ENCODE measurements at regions not wholly inside any gene's neighbourhood (a gene's known extent, or its start where the extent isn't known, plus 50 kb on each side); places are given as distances from the start of the nearest gene placed in this dataset.

DNA sequence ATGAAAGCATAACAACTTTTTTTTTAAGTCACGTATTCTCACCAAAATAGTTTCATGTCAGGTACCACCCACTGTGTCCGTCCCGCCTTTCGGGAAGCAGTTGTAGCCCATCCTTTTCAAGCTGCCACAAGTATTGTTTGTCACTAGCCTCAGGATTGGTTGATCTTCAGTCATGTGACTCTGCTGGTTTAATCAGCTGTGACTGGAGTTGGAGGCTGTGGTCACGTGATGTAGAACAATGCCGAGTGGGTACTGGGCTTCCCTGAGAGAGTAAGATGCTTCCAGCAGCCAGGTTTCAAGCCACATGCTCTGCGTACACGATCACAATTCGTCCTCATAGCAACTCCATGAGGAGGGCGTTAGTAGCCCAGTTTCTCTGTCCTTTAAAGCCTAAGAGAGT, 83.0 kb upstream of the WSCD2 start:
- TF ChIP-seq, protein P1, sequence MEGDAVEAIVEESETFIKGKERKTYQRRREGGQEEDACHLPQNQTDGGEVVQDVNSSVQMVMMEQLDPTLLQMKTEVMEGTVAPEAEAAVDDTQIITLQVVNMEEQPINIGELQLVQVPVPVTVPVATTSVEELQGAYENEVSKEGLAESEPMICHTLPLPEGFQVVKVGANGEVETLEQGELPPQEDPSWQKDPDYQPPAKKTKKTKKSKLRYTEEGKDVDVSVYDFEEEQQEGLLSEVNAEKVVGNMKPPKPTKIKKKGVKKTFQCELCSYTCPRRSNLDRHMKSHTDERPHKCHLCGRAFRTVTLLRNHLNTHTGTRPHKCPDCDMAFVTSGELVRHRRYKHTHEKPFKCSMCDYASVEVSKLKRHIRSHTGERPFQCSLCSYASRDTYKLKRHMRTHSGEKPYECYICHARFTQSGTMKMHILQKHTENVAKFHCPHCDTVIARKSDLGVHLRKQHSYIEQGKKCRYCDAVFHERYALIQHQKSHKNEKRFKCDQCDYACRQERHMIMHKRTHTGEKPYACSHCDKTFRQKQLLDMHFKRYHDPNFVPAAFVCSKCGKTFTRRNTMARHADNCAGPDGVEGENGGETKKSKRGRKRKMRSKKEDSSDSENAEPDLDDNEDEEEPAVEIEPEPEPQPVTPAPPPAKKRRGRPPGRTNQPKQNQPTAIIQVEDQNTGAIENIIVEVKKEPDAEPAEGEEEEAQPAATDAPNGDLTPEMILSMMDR (conservative IDR thresholded peaks at IDR 0.05; ENCODE audit: low read depth in 2 of 2) = no peak
- TF ChIP-seq EZH2 (IDR thresholded peaks at IDR 0.05; ENCODE audit: low read depth, unreplicated experiment) (no peak), EZH2phosphoT487 (IDR thresholded peaks at IDR 0.05; ENCODE audit: unreplicated experiment) (no peak)
- TF ChIP-seq, protein P2, sequence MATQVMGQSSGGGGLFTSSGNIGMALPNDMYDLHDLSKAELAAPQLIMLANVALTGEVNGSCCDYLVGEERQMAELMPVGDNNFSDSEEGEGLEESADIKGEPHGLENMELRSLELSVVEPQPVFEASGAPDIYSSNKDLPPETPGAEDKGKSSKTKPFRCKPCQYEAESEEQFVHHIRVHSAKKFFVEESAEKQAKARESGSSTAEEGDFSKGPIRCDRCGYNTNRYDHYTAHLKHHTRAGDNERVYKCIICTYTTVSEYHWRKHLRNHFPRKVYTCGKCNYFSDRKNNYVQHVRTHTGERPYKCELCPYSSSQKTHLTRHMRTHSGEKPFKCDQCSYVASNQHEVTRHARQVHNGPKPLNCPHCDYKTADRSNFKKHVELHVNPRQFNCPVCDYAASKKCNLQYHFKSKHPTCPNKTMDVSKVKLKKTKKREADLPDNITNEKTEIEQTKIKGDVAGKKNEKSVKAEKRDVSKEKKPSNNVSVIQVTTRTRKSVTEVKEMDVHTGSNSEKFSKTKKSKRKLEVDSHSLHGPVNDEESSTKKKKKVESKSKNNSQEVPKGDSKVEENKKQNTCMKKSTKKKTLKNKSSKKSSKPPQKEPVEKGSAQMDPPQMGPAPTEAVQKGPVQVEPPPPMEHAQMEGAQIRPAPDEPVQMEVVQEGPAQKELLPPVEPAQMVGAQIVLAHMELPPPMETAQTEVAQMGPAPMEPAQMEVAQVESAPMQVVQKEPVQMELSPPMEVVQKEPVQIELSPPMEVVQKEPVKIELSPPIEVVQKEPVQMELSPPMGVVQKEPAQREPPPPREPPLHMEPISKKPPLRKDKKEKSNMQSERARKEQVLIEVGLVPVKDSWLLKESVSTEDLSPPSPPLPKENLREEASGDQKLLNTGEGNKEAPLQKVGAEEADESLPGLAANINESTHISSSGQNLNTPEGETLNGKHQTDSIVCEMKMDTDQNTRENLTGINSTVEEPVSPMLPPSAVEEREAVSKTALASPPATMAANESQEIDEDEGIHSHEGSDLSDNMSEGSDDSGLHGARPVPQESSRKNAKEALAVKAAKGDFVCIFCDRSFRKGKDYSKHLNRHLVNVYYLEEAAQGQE (IDR thresholded peaks at IDR 0.05; ENCODE audit: unreplicated experiment) = no peak

Measured in GM23338 (cell line).